MCF 10A (cell line): ENCODE measurements at regions not wholly inside any gene's neighbourhood (a gene's known extent, or its start where the extent isn't known, plus 50 kb on each side); places are given as distances from the start of the nearest gene placed in this dataset.

ENCODE experiments used
- BruUV-seq: library from RNA; stranded (reverse); fragments of 400-500 nt; replicated peaks from 2 replicates; lab custom pipeline; 2021; lab: Mats Ljungman, UMichigan
- CTCF ChIA-PET: fragments of 300-600 bp; sonication (Branson Sonifier 250); formaldehyde crosslinking; extraction: SDS; loops from one replicate; lab custom pipeline; 2021; ENCODE audit warnings: antibody characterized with exemption, inconsistent platforms; lab: Yijun Ruan, JAX
- POLR2A ChIA-PET: fragments of 300-600, 350-650 bp; sonication (Branson Sonifier 250); formaldehyde crosslinking; extraction: SDS; loops from one replicate; lab custom pipeline; 2020; ENCODE audit warnings: antibody characterized with exemption, inconsistent platforms; lab: Yijun Ruan, JAX
- DNase-seq: peaks from one replicate; pipeline ENCODE4 v3.0.0-alpha.2; 2018; ENCODE audit not compliant: unreplicated experiment
- H3K27ac Mint-ChIP-seq: one replicate; pipeline ENCODE4 v1.8.0; 2022; ENCODE audit warnings: mild to moderate bottlenecking, low read depth, mixed read lengths; ENCODE audit not compliant: unreplicated experiment
- H3K27me3 Mint-ChIP-seq: one replicate; pipeline ENCODE4 v1.8.0; 2022; ENCODE audit warnings: mixed read lengths; ENCODE audit not compliant: insufficient read depth, unreplicated experiment
- H3K36me3 Mint-ChIP-seq: one replicate; pipeline ENCODE4 v1.8.0; 2022; ENCODE audit warnings: mild to moderate bottlenecking, moderate library complexity, mixed read lengths; ENCODE audit not compliant: insufficient read depth, unreplicated experiment
- H3K4me1 Mint-ChIP-seq: one replicate; pipeline ENCODE4 v1.8.0; 2022; ENCODE audit warnings: mixed read lengths; ENCODE audit not compliant: insufficient read depth, unreplicated experiment
- H3K4me3 Mint-ChIP-seq: one replicate; pipeline ENCODE4 v1.8.0; 2022; ENCODE audit warnings: mild to moderate bottlenecking, moderate library complexity, mixed read lengths; ENCODE audit not compliant: unreplicated experiment
- H3K9me3 Mint-ChIP-seq: one replicate; pipeline ENCODE4 v1.8.0; 2022; ENCODE audit warnings: mixed read lengths; ENCODE audit not compliant: unreplicated experiment
- CTCF ChIP-seq: fragments of 200-600 bp; IDR thresholded peaks from one replicate; pipeline ENCODE4 v1.8.0; 2022; ENCODE audit warnings: antibody characterized with exemption, mild to moderate bottlenecking; ENCODE audit not compliant: unreplicated experiment
- intact Hi-C: fragments of 100-400 bp; cut with micrococcal nuclease; formaldehyde crosslinking; loops from 2 replicates; pipeline ENCODE4 v1.14.1; 2022

DNA sequence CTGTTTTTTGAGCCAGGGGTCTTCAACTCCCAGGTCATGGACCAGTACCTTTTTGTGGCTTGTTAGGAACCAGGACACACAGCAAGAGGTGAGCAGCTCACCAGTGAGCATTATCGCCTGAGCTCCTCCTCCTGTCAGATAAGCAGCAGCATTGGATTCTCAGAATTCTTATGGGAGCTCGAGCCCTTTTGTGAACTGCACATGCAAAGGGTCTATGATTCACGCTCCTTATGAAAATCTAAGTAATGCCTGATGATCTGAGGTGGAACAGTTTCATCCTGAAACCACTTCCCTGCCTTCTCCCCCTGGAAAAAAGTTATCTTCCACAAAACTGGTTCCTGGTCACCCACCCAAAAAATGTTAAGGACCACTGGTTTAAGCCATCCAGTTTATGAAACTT is 1047.6 kb downstream of the OTOL1 start:
- H3K9me3 Mint-ChIP-seq = no peaks in the 10 kb centered on the region
- no peak for TF ChIP-seq CTCF
- H3K27me3 Mint-ChIP-seq = no peaks in the 10 kb centered on the region
- H3K4me3 Mint-ChIP-seq = no peak overlapping the region
- CTCF ChIA-PET = no interaction called here
- no peak for DNase-seq
- BruUV-seq = no TSS peak
- intact Hi-C loops = no loop called here
- no peaks in the 10 kb centered on the region for H3K36me3 Mint-ChIP-seq
- no peak overlapping the region for H3K27ac Mint-ChIP-seq
- H3K4me1 Mint-ChIP-seq = no peaks in the 10 kb centered on the region
- POLR2A ChIA-PET = no interaction called here

GRCh38 chr3:162546910-162547309 is 1050.3 kb downstream of the OTOL1 start:
- Mint-ChIP-seq H3K9me3 (no peaks in the 10 kb centered on the region), H3K4me3 (no peak overlapping the region), H3K4me1 (no peaks in the 10 kb centered on the region), H3K36me3 (no peaks in the 10 kb centered on the region), H3K27ac (no peak overlapping the region), H3K27me3 (no peaks in the 10 kb centered on the region)
- no TSS peak for BruUV-seq
- CTCF ChIA-PET = no interaction called here
- no peak for TF ChIP-seq CTCF
- DNase-seq = no peak
- POLR2A ChIA-PET = no interaction called here
- intact Hi-C loops = no loop called here

DNA sequence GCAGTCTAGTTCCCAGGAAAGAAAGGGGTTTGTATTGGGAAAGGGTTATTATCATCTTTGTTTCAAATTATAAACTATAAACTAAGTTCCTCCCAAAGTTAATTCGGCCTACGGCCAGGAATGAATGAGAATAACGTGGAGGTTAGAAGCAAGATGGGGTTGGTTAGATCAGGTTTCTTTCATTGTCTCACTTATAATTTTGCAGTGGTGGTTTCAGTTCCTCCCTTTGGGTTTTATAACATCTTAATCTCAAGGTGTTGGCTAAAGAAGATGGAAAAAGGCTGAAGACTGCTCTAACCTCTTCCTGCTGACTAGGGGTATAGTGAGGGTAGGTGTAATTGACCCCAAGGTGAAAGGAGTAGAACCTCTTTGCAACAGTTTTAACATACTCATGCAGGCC is 1050.7 kb downstream of the OTOL1 start:
- no peaks in the 10 kb centered on the region for H3K4me1 Mint-ChIP-seq
- H3K4me3 Mint-ChIP-seq = no peak overlapping the region
- H3K27me3 Mint-ChIP-seq = no peaks in the 10 kb centered on the region
- ChIA-PET CTCF (no interaction called here), POLR2A (no interaction called here)
- H3K9me3 Mint-ChIP-seq = no peaks in the 10 kb centered on the region
- H3K36me3 Mint-ChIP-seq = no peaks in the 10 kb centered on the region
- no peak overlapping the region for H3K27ac Mint-ChIP-seq
- intact Hi-C loops = no loop called here
- no TSS peak for BruUV-seq
- no peak for DNase-seq
- TF ChIP-seq CTCF = no peak

DNA sequence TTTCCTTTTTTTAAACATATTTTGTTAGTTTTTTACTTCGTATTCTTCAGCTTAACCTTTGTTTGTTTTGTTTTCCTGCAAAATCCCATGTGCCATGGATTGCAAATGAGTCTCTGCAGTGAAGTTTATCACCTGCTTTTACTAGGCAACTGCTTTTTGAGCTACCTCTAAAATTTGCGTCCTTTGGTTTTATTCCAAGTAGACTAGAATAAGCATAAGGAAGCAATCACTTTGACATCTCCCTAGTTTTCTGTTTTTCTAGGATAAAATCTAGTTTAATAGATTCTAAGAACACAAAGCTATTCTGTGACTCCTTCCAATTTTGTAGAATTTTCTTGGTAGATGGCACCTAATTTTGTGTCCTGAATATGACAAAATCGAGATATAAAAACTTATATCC is 1059.2 kb downstream of the OTOL1 start:
- H3K27ac Mint-ChIP-seq = no peak overlapping the region
- CTCF ChIA-PET = interaction anchor here (0.6 kb wide), 1 partner anchor 450 kb away, joined by 3 read pairs; no protein-coding TSS in a partner anchor
- DNase-seq = no peak
- BruUV-seq = no TSS peak
- H3K4me3 Mint-ChIP-seq = no peak overlapping the region
- no peaks in the 10 kb centered on the region for H3K9me3 Mint-ChIP-seq
- no peaks in the 10 kb centered on the region for H3K27me3 Mint-ChIP-seq
- no peaks in the 10 kb centered on the region for H3K36me3 Mint-ChIP-seq
- intact Hi-C loops = no loop called here
- TF ChIP-seq CTCF = no peak
- POLR2A ChIA-PET = no interaction called here
- no peaks in the 10 kb centered on the region for H3K4me1 Mint-ChIP-seq
